ENCODE measurements at regions not wholly inside any gene's neighbourhood (a gene's known extent, or its start where the extent isn't known, plus 50 kb on each side); places are given as distances from the start of the nearest gene placed in this dataset.

GRCh38 chr5:15245913-15246312 is 254.1 kb upstream of the FBXL7 start:
- H2BK5ac ChIP-seq (ENCODE audit: low read depth, low read length, poor library complexity, severe bottlenecking) = no peak overlapping the region
- no peaks in the 10 kb centered on the region for H3K9me1 ChIP-seq (ENCODE audit: insufficient read depth, low read length)
- no peak overlapping the region for H3K56ac ChIP-seq (ENCODE audit: extremely low read depth, insufficient read depth, low read length)
- no TSS peak for BruUV-seq (replicated peaks)
- no peak overlapping the region for H3K9ac ChIP-seq (ENCODE audit: low read depth, low read length)
- no peak overlapping the region for H4K91ac ChIP-seq (ENCODE audit: insufficient read depth, low read depth, low read length)
- H2BK15ac ChIP-seq (ENCODE audit: low read depth, low read length) = no peak overlapping the region
- no peak overlapping the region for H2AK9ac ChIP-seq (replicated peaks; ENCODE audit: low read depth, low read length, poor library complexity)
- intact Hi-C loops (cut with micrococcal nuclease) = no loop called here
- ChIA-PET CTCF (no interaction called here), POLR2A (ENCODE audit: unreplicated experiment) (no interaction called here)
- dilution Hi-C loops (cut with HindIII; ENCODE audit: low sequenced_read_pairs, unreplicated experiment) = no loop called here
- H2BK20ac ChIP-seq (ENCODE audit: low read depth, low read length) = no peak overlapping the region
- no peak overlapping the region for H3K27ac ChIP-seq (ENCODE audit: insufficient read depth, low read length)
- no peak overlapping the region for H2AK5ac ChIP-seq (ENCODE audit: low read depth, low read length)
- H3K4me3 ChIP-seq (ENCODE audit: insufficient read depth, low read depth, low read length) = no peak overlapping the region
- H2AFZ ChIP-seq (replicated peaks; ENCODE audit: low read length, poor library complexity) = no peak overlapping the region
- H3K14ac ChIP-seq (replicated peaks; ENCODE audit: low read depth, low read length) = no peak overlapping the region
- DNase-seq = no peak
- no peak overlapping the region for H3K4me2 ChIP-seq (ENCODE audit: low read depth, low read length)
- no CpG with 5 or more reads among the region's 1 CpG for WGBS, 2 experiments (ENCODE audit: extremely low coverage in 2 of 2, insufficient read length in 1 of 2)
- no peaks in the 10 kb centered on the region for H3K4me1 ChIP-seq (ENCODE audit: control insufficient read depth, insufficient read depth, low read length)
- H3K18ac ChIP-seq (ENCODE audit: low read depth, low read length) = no peak overlapping the region
- H3K9me3 ChIP-seq (ENCODE audit: control insufficient read depth, insufficient read depth, low read length) = peaks cover 5% of the 10 kb centered on the region; the same call in 1 of the 2 replicates
- ATAC-seq (ENCODE audit: low read depth) = no peak
- no peaks in the 10 kb centered on the region for H4K20me1 ChIP-seq (ENCODE audit: insufficient read depth, low read length)
- H2BK120ac ChIP-seq (ENCODE audit: low read depth, low read length) = no peak overlapping the region
- in situ Hi-C loops (cut with MboI; ENCODE audit: low sequenced_read_pairs) = no loop called here
- H3K23ac ChIP-seq (ENCODE audit: low read depth, low read length) = no peak overlapping the region
- no peaks in the 10 kb centered on the region for H3K36me3 ChIP-seq (ENCODE audit: control insufficient read depth, insufficient read depth, low read length)
- no peak overlapping the region for H4K8ac ChIP-seq (ENCODE audit: low read depth in 2 of 2, low read length in 2 of 2)
- no peak overlapping the region for H3K4ac ChIP-seq (ENCODE audit: low read depth, low read length)
- TF ChIP-seq RCOR1 (IDR thresholded peaks at IDR 0.05; ENCODE audit: insufficient replicate concordance, low read length) = no peak
- no peak for TF ChIP-seq CHD1 (IDR thresholded peaks at IDR 0.05; ENCODE audit: low read depth, low read length)
- no peak for TF ChIP-seq POLR2A (IDR thresholded peaks at IDR 0.05; ENCODE audit: low read depth, low read length)
- no peak for TF ChIP-seq MAFK (IDR thresholded peaks at IDR 0.05; ENCODE audit: low read depth, low read length)
- no peak for TF ChIP-seq CTCF (conservative IDR thresholded peaks at IDR 0.05; ENCODE audit: low read depth, low read length)
- H4K5ac ChIP-seq (ENCODE audit: low read depth, low read length) = no peak overlapping the region
- H3K79me1 ChIP-seq (ENCODE audit: low read depth in 1 of 2, low read length in 2 of 2) = no peaks in the 10 kb centered on the region
- no peaks in the 10 kb centered on the region for H3K27me3 ChIP-seq (ENCODE audit: control insufficient read depth, insufficient read depth, low read length)

Measured in IMR-90 (cell line).